Frontal cortex (tissue), 3 donors: ENCODE measurements at regions not wholly inside any gene's neighbourhood (a gene's known extent, or its start where the extent isn't known, plus 50 kb on each side); places are given as distances from the start of the nearest gene placed in this dataset.

ENCODE experiments used
- DNase-seq, 2 donors: peaks; one replicate each; pipeline ENCODE4 v3.0.0; 2012; ENCODE audit warnings: low spot score in 2 of 2
- FAIRE-seq: peaks from 2 replicates; lab custom pipeline; 2012; peaks lifted over from hg19 to GRCh38; lab: Jason Lieb, UNC
- donor health status: control.
- donor health status: control.
- donor health status: control.

DNA sequence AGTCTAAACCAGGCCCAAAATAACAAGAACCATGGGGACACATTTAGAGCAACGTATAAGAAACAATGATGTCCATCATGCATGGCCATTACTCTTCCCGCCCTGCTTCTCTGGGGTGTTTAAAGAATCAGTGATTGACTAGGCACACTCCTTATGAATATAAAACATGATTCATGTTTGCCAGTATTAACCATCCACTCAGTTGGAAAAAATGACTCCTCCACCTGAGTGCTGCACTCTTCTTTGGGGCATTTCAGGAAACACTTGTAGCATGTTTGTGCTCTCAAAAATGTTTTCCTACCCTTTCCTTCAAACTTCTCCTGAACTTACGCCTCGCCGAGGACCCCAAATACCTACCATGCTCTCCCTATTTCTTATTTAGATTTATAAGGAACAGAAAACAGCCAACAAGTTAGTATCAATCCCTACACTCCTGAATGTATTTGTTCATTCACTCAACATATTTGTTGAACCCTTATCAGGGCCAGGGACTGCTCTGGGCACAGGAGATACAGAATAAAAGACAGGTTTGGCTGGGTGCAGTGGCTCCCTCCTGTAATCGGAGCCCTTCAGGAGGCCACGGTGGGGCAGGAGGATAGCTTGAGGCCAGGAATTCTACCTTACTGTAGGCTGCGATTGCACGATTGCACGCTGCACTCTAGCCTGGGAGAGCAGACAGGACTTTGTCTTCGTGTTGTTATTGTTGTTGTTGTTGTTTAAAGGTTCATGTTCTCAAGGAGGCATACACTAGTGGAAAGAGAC is 137.0 kb downstream of the TMCO5A start:
- DNase-seq (no peak), FAIRE-seq (no peak)

DNA sequence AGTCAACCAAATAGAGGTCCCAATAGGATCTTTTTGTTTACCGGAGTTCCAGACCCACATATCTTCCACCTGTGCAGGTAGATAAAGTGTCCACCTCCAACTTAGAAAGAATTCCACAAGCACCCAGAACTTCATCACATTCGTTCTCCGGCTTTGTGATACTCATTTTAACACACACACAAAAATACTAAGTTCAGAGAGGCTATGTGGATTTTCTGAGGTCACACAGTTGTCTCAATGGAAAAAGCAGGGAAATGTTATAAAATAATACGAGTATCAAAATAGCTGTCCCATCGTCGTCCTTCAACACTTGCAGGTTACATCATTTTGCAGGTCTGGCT is 137.5 kb downstream of the TMCO5A start:
- no peak for FAIRE-seq

DNA sequence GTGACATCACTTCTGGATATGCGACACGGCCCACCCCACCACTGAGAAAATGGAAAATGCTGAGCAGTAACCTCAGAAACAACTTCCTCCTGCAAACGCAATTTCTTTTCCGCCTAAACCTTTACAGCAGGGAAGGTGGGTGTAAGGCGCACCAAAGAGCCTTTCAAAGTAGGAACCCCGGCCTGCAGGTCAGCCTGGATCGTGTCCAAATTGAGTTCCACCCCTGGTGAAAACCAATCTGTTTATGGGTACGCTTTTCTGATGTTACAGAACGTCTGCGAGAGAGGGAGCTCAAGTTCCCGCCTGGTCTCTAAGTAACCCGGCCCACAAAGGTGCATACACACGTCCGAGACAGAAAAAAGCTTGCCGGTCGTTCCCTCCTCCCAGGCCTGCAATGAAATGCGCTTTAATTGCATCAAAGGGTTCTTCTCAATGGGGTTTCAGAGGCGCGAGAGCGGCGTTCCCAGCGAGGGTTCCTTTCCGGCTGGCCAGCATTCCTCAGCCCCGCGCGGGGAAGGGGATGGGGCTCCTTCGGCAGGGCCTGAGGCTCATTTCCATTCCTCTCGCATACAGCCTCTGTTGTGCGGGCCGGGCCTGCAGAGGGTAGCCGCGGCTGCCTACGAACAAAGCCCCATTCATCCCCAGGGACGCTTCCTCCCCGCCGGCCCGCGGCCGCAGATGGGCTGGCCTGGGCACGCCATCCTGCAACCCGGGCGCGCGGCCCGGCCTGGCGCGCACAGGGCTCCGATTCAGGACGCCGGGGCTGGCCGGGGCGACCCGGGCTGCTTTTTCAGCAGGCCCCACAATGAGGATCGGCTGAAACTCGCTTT is 138.1 kb downstream of the TMCO5A start:
- FAIRE-seq (no peak), DNase-seq (peak; percentile 68 to 76)

More for the DNA sequence above, 137.5 kb downstream of the TMCO5A start:
- DNase-seq: no peak

DNA sequence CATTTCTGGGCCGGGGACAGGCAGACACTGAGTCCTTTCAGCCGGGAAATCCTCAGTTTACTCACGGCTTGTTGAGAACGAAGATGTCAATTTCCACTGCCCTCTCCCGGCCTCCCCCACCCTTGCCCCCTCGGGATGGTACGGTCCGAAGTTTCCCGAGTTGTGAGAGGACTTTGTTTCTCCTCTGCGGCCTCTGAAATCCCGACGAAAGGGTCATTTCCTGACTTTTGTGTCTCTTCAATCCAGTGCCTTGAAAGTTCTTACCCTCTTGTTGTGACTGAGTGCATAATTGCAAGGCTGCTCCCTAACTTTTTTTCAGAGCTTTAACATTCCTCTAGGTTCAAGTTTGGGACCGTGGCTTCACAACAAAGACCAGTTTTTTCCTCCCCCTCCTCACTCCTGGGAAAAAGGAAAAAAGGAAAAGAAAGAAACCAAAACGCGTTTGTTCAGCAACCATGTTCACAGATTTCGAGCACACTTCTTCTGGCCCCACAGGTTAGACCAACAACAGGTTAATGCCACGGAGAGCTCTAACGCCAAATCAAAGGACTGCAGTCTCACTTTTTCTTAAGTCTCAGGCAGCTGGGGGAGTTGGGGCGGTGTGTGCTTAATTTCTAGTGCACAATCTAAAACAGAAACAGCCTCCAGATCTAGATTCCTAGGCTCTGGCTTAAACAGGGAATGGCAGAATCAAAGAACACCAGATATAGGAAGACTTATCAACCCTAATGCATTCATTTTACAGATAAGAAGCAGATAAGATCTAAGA is 138.9 kb downstream of the TMCO5A start:
- FAIRE-seq (no peak), DNase-seq (no peak)

DNA sequence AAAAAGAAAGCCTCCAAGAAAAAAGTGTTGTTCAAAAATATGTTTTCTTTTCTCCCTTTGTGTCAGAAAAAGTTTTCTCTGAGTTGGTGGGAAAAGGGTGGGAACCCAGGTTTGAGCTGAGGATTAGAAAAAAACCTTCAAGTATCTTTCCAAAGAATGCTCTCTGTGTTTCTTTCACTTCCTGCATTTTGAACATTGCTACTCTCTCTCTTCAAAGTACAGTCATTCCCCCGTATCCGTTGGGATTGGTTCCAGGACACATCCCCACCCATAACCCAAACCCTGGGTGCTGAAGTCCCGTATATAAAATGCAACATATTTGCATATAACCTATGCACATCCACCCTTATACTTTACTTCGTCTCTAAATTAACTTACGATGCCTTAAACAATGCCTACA is 139.6 kb downstream of the TMCO5A start:
- FAIRE-seq: no peak
- no peak for DNase-seq

DNA sequence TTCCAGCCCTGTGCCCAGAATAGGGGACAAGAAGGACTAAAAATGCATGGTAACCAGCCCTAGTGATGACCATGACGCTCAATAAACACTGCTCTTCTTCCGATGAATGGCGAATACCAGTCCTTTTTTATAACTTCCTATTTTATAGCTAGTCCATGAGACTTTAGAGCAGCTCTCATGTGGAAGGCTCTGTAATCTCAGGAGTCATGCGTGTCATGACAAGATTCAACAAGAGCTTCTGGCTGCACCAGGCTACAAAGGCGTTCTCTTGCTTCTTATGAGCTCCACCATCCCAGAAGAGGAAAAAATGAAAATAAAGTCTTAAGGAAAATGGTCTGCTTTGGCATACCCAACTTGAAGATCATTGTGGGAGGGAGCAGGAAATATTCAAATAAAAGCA is 141.0 kb downstream of the TMCO5A start:
- FAIRE-seq (no peak), DNase-seq (no peak)

DNA sequence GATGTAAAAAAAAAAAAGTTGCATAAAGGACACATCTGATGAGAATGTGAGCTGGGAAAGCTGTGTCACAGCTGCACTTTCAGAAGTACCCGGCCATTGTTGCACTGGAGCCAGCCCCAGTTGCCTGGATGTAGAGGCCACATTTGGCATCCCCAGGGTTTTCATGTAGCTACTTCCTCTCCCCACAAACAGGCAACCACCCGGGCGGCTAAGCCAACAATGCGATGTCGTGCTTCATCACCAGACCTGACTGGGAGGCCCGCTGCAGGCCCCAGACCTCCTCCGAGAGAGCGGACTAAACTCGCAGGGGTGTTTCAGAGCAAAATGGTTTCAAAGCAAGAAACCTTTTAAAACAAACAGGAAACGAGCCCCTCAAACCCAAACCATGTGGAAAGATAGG is 142.3 kb downstream of the TMCO5A start:
- FAIRE-seq (no peak), DNase-seq (no peak)

DNA sequence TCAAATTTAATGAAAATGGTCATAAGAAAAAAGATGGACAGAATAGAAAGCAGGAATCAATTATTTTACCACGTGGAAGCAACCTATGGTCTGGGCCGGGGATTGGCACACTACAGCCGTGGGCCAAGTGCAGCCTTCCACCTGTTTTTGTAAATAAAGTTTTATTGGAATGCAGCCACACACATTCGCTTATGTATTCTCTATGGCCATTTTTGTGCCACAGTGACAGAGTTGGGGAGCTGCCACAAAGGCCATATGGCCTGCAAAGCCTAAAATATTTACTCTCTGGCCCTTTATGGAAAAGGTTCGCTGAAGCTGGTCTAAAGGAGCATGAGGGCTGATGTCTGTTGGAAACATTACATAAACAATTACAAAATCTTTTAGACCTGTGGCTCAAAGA is 144.8 kb downstream of the TMCO5A start:
- DNase-seq (no peak), FAIRE-seq (no peak)

DNA sequence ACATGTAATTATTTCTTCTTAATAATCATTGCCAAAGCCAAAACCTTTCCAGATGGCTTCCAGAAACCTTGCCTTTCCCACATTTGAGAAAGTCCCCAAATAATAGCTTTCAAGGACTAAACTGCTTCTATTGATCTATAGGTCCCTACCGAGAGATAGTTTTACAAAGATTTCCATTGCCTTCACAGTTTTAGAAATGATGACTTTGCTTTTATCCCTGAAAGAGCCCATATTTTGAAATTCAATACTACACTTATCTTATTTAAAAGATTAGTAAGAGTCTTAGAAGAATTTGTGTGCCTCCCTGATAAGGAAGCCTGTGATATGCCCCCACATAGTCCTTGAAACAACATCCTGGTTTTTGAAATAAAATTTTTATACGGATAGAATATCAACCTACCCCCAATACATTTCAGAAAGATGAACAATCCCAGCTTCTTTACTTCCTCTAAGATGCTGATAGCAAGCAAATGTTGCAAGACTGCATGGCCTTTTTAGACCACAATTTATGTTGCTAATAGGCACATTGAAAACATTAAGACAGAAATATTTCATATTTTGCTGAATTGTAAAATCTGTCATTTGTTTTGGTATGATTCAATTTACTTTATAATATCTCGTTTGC is 146.3 kb downstream of the TMCO5A start:
- FAIRE-seq (no peak), DNase-seq (no peak)

DNA sequence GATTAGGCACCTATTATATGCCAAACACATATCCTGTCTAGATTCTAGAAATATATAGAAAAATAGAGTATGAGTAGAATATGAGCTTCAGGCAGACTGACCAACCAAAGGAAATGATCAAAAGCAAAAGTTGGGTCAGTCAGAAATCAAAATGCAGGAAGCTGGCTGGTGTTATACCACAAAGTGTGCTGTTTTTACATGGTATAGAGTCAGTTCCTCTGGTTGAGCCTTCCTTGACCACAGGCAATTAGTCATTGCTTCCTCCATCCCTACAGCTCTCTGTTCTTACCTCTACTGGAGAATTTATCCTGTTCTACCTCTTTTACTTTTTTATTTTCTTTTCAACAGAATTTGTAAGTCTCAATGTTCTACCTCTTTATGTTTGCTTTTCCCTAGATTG is 149.8 kb downstream of the TMCO5A start:
- FAIRE-seq: no peak
- no peak for DNase-seq

DNA sequence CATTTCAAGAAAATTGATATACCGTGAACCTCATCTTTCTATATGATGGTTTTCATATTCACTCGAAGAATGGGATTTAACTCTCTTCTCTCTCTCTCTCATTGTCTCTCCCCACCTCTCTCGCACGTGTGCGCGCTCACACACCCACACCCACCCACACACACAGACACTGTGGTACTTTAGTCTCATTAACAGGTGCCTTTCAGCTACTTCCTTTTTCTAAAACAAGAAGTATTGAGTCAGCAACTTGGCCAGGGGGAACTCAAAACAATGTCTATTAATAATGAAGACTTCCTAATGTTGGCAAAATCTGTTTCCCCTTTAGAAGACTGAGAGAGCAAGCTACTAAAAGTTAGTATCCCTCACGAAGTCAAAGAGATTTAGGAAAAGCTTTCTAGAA is 150.7 kb downstream of the TMCO5A start:
- DNase-seq (no peak), FAIRE-seq (no peak)

DNA sequence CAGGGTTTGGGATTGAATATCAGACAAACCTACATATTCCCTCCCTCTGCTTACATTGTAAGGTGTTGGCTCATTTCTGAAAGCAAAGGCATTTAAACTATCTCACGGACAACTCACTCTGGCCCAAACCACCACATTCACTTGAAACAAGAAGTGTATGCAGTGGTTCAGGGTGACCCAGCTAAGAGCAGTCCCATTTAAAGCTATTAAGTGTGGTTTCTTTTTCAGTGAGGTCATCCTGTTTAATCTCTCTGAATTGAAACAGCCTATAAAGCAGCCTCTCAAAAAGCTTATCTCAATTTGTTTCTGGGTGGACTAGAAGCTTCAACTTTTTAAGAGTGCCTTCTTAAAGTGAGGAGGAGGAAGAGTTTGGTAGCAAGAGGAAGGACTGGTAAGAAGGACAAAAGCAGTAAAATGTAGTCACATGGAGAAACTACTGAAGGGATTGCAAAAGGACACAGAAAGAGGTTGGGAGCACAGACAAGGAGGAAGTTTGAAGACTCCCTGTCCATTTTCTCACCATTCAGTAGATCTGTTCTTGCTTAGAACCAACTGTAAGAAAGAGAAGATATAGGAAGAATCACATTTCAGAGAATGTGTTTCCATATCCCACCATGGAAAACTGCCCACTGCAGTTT is 151.6 kb downstream of the TMCO5A start:
- DNase-seq (no peak), FAIRE-seq (no peak)

DNA sequence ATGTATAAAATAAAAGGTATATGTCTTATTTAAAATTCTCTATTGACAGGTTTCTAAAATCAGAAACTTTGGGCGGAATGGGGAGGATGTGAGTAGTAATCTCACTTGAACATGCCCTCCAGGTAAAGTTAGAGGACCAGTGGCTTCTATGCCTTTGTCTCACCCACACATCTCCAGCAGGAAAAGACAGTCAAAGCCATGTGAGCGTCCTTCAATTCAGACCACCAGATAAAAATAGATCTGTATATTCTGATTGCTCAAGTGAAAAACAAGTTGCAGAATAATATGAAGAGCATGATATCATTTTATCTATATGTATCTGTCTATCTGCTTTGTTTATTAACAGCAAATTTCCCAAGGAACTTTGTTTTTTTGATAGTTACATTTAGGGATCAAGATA is 152.2 kb downstream of the TMCO5A start:
- DNase-seq: no peak
- FAIRE-seq: no peak

DNA sequence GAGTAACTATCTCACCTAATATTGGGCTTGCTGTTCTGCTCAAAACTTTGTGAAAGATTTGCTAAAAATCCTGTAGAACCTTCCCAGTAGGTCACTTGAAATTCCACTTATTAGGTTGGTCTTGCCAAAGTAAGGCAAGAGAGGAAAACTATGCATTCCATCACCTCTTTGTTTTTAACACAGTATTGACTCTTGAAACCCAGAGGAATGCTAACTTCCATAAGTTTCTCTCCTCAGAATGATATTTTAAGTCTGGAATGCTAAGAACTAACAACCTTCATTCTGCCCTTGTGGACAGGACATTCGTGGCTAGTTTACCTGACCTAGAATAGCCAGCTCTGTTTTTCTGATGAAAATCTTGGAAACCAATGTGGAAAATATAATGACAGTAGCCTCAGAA is 154.5 kb downstream of the TMCO5A start:
- no peak for DNase-seq

DNA sequence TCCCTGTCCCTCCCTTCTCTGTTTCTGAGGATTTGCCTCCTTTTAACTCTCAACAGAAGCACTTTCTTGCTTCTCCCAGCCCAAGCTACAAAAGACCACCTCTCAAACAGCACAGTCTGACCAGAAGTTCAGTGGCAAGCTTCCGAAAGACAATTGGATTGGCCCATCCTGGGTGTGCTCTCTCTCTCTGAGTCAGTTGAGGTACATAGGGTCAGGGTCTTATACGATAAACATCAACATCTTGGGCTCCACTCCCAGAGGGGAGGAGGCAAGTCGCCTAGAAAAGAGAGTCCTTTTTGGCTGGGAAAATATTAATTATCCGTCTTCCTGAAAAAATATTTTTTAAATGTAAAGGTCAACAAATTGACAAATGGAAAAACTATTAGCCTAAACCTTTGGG is 155.8 kb downstream of the TMCO5A start:
- DNase-seq (no peak), FAIRE-seq (no peak)

More for the DNA sequence above, 154.5 kb downstream of the TMCO5A start:
- no peak for FAIRE-seq

DNA sequence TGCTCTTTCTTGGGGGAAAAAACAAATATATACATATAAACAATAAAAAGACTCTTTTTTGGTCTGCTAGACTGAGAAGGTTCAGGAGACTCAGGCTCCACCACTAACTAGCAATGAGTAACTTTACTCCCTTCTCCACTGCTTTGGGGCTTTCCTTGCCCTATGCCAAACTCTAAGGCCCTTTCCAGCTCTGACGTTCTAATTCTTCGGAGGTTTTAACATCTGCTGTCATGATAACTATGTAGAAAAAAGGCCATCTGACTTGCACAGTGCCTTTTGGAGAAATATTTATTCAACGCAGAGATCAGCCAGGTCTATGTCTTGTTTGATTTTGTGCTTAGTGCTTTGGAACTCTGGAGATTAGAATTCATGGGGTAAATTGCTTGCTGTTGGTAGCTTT is 156.2 kb downstream of the TMCO5A start:
- no peak for DNase-seq
- no peak for FAIRE-seq

DNA sequence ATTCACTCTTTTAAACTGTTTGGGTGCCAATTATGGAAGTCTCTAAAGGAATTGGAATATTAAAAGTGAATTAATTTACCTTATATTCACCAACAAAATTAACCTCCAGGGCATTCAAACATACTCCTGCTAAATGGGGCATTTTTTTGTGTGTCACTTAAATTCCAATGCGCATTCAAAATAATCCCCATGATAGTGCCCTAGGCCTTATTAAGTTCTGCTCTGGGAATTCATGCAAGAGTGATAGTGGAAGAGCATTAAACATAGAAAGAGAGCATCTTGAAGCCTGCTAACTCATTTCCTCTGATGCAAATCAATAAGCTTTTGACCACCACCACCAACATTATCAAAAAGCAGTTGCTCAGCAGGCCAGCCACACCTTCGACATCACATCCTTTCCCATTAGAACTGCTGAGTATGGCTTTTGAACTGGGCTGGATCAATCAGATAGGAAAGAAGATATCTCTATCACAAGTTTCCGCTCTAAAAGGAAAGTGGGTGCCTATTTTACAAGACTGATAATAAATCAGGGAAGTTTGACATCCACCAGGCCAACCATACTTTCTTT is 156.7 kb downstream of the TMCO5A start:
- DNase-seq: no peak

DNA sequence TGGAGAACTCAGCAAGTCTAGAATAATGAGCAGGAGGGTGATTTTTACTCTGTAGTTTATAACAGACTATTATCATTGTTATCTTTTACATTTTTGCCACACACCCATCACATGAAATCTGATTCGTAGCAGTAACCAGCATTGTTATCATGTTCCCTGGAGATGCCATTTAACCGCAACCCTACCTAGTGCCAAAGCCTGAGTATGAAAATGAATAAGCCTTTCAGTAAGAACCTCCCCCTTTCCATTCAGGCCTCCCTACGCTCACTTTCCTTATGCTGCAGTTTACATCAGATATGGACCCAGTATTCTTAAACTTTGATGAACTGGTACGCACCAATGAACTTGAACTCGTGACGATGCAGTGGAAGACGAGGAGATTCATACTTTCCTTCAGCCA is 158.7 kb upstream of the SPRED1 start:
- no peak for FAIRE-seq
- no peak for DNase-seq

More for the DNA sequence above, 156.7 kb downstream of the TMCO5A start:
- no peak for FAIRE-seq

DNA sequence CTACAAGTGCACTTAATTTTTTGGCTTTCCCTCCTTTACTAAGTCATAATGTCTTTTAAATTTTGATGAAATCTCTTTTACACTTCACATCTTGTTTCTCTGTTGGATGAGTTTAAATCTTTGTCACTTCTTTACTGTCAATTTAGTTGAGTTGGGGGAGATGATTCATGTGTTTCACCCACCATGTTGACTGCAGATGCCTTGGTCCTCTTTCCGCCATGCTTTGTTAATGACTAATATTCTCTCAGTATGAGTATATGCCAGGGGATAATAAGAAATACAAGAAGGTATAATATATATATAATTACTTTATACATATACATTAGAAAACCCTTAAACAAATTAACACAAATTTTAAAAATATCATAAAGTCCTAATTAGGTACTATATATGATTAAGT is 149.7 kb upstream of the SPRED1 start:
- DNase-seq (no peak), FAIRE-seq (no peak)

DNA sequence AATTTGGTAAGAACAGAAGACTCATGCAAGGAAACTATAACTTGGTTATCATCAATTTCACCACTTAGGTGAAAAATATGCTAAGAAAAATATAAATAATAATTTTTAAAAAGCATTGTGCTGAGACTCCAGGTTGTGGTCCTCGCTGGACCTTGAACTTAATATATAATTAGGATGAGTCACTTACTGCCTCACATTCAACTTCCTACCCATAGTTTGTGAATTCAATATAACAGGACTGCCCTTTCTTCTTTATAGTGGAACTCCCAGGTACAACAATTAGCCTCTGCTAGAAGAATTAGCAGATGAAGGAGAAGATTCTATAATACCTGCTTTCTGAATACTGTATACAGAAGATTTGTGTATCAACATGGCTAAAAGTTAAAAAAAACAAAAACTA is 149.1 kb upstream of the SPRED1 start:
- no peak for DNase-seq
- no peak for FAIRE-seq
